ENCODE measurements at regions not wholly inside any gene's neighbourhood (a gene's known extent, or its start where the extent isn't known, plus 50 kb on each side); places are given as distances from the start of the nearest gene placed in this dataset.

GRCh38 chr3:181859518-181859917, 147.8 kb downstream of the SOX2 start:
- no peak for DNase-seq (ENCODE audit: low spot score)

GRCh38 chr3:181860235-181860634, 148.5 kb downstream of the SOX2 start:
- no peak for DNase-seq (ENCODE audit: low spot score)

- no peak for DNase-seq (ENCODE audit: low spot score)
These were observed 150.8 kb downstream of the SOX2 start for GRCh38 chr3:181862502-181862901.

GRCh38 chr3:181868576-181869082, 156.9 kb downstream of the SOX2 start:
- DNase-seq (ENCODE audit: low spot score), result no peak

- DNase-seq (ENCODE audit: low spot score), result no peak
These were observed 161.2 kb downstream of the SOX2 start for GRCh38 chr3:181872887-181873286.

- no peak for DNase-seq (ENCODE audit: low spot score)
These were observed 168.2 kb downstream of the SOX2 start for GRCh38 chr3:181879926-181880325.

- no peak for DNase-seq (ENCODE audit: low spot score)
These were observed 168.6 kb downstream of the SOX2 start for GRCh38 chr3:181880331-181880730.

- DNase-seq (ENCODE audit: low spot score), result no peak
These were observed 170.0 kb downstream of the SOX2 start for GRCh38 chr3:181881749-181882148.

GRCh38 chr3:181885868-181886630, 174.3 kb downstream of the SOX2 start:
- no peak for DNase-seq (ENCODE audit: low spot score)

GRCh38 chr3:181886676-181887075, 175.0 kb downstream of the SOX2 start:
- no peak for DNase-seq (ENCODE audit: low spot score)

- DNase-seq (ENCODE audit: low spot score), result no peak
These were observed 176.0 kb downstream of the SOX2 start for GRCh38 chr3:181887685-181888084.

GRCh38 chr3:181888234-181888633, 176.5 kb downstream of the SOX2 start:
- DNase-seq (ENCODE audit: low spot score), result no peak

- DNase-seq (ENCODE audit: low spot score), result no peak
These were observed 181.1 kb downstream of the SOX2 start for GRCh38 chr3:181892848-181893247.

GRCh38 chr3:181896605-181897004, 184.9 kb downstream of the SOX2 start:
- DNase-seq (ENCODE audit: low spot score), result no peak

GRCh38 chr3:181899702-181900101, 188.0 kb downstream of the SOX2 start:
- no peak for DNase-seq (ENCODE audit: low spot score)

- DNase-seq (ENCODE audit: low spot score), result no peak
These were observed 189.9 kb downstream of the SOX2 start for GRCh38 chr3:181901626-181902025.

- no peak for DNase-seq (ENCODE audit: low spot score)
These were observed 194.6 kb downstream of the SOX2 start for GRCh38 chr3:181906338-181906737.

GRCh38 chr3:181909241-181909640, 197.5 kb downstream of the SOX2 start:
- no peak for DNase-seq (ENCODE audit: low spot score)

- DNase-seq (ENCODE audit: low spot score), result no peak
These were observed 200.7 kb downstream of the SOX2 start for GRCh38 chr3:181912384-181912783.

GRCh38 chr3:181913254-181913653, 201.5 kb downstream of the SOX2 start:
- DNase-seq (ENCODE audit: low spot score), result no peak

GRCh38 chr3:181915551-181915950, 203.8 kb downstream of the SOX2 start:
- DNase-seq (ENCODE audit: low spot score), result no peak

GRCh38 chr3:181916013-181916412, 204.3 kb downstream of the SOX2 start:
- no peak for DNase-seq (ENCODE audit: low spot score)

- DNase-seq (ENCODE audit: low spot score), result no peak
These were observed 205.3 kb downstream of the SOX2 start for GRCh38 chr3:181917027-181917426.

GRCh38 chr3:181919375-181919774, 207.7 kb downstream of the SOX2 start:
- no peak for DNase-seq (ENCODE audit: low spot score)
